ENCODE measurements at regions not wholly inside any gene's neighbourhood (a gene's known extent, or its start where the extent isn't known, plus 50 kb on each side); places are given as distances from the start of the nearest gene placed in this dataset.

GRCh38 chr2:120854014-120854620, 118.4 kb downstream of the GLI2 start:
- DNase-seq = no peak

GRCh38 chr2:120854766-120855530, 119.3 kb downstream of the GLI2 start:
- DNase-seq = no peak

GRCh38 chr2:120855855-120856405, 120.3 kb downstream of the GLI2 start:
- no peak for DNase-seq

- no peak for DNase-seq
Observed at GRCh38 chr2:120856421-120856862, 120.8 kb downstream of the GLI2 start.

- DNase-seq = no peak
Observed at GRCh38 chr2:120857422-120857821, 121.8 kb downstream of the GLI2 start.

- DNase-seq = no peak
Observed at GRCh38 chr2:120857931-120858330, 122.3 kb downstream of the GLI2 start.

GRCh38 chr2:120858361-120859106, 122.9 kb downstream of the GLI2 start:
- no peak for DNase-seq

GRCh38 chr2:120859128-120859527, 123.5 kb downstream of the GLI2 start:
- no peak for DNase-seq

GRCh38 chr2:120859814-120860578, 124.3 kb downstream of the GLI2 start:
- no peak for DNase-seq

GRCh38 chr2:120860579-120860922, 124.9 kb downstream of the GLI2 start:
- no peak for DNase-seq

GRCh38 chr2:120861191-120861575, 125.5 kb downstream of the GLI2 start:
- DNase-seq = no peak

- DNase-seq = no peak
Observed at GRCh38 chr2:120861576-120862191, 126.0 kb downstream of the GLI2 start.

- DNase-seq = no peak
Observed at GRCh38 chr2:120862201-120863060, 126.8 kb downstream of the GLI2 start.

- no peak for DNase-seq
Observed at GRCh38 chr2:120863146-120863545, 127.5 kb downstream of the GLI2 start.

GRCh38 chr2:120863661-120864320, 128.1 kb downstream of the GLI2 start:
- no peak for DNase-seq

- DNase-seq = no peak
Observed at GRCh38 chr2:120864981-120865380, 129.3 kb downstream of the GLI2 start.

GRCh38 chr2:120865656-120866055, 130.0 kb downstream of the GLI2 start:
- no peak for DNase-seq

- no peak for DNase-seq
Observed at GRCh38 chr2:120866071-120866470, 130.4 kb downstream of the GLI2 start.

- DNase-seq = no peak
Observed at GRCh38 chr2:120866483-120867140, 130.9 kb downstream of the GLI2 start.

All from DMS 273 treated with DMSO at 0.1 percent for 48 hours (cell line).